Fibroblast of gingiva (primary cell): ENCODE measurements at regions not wholly inside any gene's neighbourhood (a gene's known extent, or its start where the extent isn't known, plus 50 kb on each side); places are given as distances from the start of the nearest gene placed in this dataset.
A peak's percentile ranks its signal among the peaks of the same experiment; 100 is the strongest.
"Not testable (repeated sequence)": the region's sequence is repeated elsewhere in the genome, so short reads cannot be mapped to it uniquely, and the experiment has no call there.

ENCODE experiments used
- DNase-seq: peaks from one replicate; pipeline ENCODE4 v3.0.0-alpha.2; 2011; ENCODE audit warnings: low read depth

GRCh38 chr9:24846248-24846912, 300.7 kb upstream of the IZUMO3 start:
- DNase-seq, result no peak

GRCh38 chr9:24844217-24844616, 298.5 kb upstream of the IZUMO3 start:
- no peak for DNase-seq

GRCh38 chr9:24841993-24842392, 296.3 kb upstream of the IZUMO3 start:
- DNase-seq, result no peak

GRCh38 chr9:24832307-24832706, 286.6 kb upstream of the IZUMO3 start:
- no peak for DNase-seq

- DNase-seq, result no peak
These were observed 283.0 kb upstream of the IZUMO3 start for GRCh38 chr9:24828687-24829086.

- no peak for DNase-seq
These were observed 278.9 kb upstream of the IZUMO3 start for GRCh38 chr9:24824607-24825006.

- no peak for DNase-seq
These were observed 274.5 kb upstream of the IZUMO3 start for GRCh38 chr9:24820196-24820595.

GRCh38 chr9:24817756-24818155, 272.1 kb upstream of the IZUMO3 start:
- no peak for DNase-seq

- no peak for DNase-seq
These were observed 270.3 kb upstream of the IZUMO3 start for GRCh38 chr9:24816006-24816405.

GRCh38 chr9:24801344-24801743, 255.6 kb upstream of the IZUMO3 start:
- no peak for DNase-seq

- DNase-seq, result peak; percentile 1
These were observed 248.1 kb upstream of the IZUMO3 start for GRCh38 chr9:24793787-24794186.

GRCh38 chr9:24776226-24776625, 230.5 kb upstream of the IZUMO3 start:
- no peak for DNase-seq

GRCh38 chr9:24774199-24774598, 228.5 kb upstream of the IZUMO3 start:
- not testable (repeated sequence) for DNase-seq

- DNase-seq, result no peak
These were observed 220.4 kb upstream of the IZUMO3 start for GRCh38 chr9:24766081-24766480.

- no peak for DNase-seq
These were observed 219.5 kb upstream of the IZUMO3 start for GRCh38 chr9:24765025-24765756.

GRCh38 chr9:24738421-24738961, 192.8 kb upstream of the IZUMO3 start:
- DNase-seq, result no peak

- DNase-seq, result no peak
These were observed 186.1 kb upstream of the IZUMO3 start for GRCh38 chr9:24731754-24732153.

GRCh38 chr9:24721621-24722020, 175.9 kb upstream of the IZUMO3 start:
- no peak for DNase-seq

- DNase-seq, result no peak
These were observed 166.5 kb upstream of the IZUMO3 start for GRCh38 chr9:24712206-24712605.

GRCh38 chr9:24708814-24709213, 163.1 kb upstream of the IZUMO3 start:
- DNase-seq, result no peak

GRCh38 chr9:24698881-24699518, 153.3 kb upstream of the IZUMO3 start:
- DNase-seq, result no peak

GRCh38 chr9:24672336-24672735, 126.6 kb upstream of the IZUMO3 start:
- DNase-seq, result no peak

GRCh38 chr9:24657387-24657786, 111.7 kb upstream of the IZUMO3 start:
- DNase-seq, result no peak
